ENCODE measurements at regions not wholly inside any gene's neighbourhood (a gene's known extent, or its start where the extent isn't known, plus 50 kb on each side); places are given as distances from the start of the nearest gene placed in this dataset.
"Not testable (repeated sequence)": the region's sequence is repeated elsewhere in the genome, so short reads cannot be mapped to it uniquely, and the experiment has no call there.

DNA sequence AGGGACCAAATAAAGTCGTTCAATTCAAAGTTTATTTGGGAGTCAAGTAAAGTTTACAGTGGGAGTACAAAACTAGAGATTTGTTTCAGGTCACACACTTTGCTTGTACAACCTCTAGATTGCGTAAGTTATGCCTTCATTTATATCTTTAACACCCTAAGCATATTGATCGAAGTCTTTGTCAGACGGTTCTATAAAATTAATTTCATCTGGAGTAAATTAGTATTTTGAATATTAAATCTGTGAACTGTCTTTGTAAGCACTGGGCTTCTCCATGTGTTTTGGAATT lies 119.7 kb downstream of the ACAA2 start:
- DNase-seq = no peak

DNA sequence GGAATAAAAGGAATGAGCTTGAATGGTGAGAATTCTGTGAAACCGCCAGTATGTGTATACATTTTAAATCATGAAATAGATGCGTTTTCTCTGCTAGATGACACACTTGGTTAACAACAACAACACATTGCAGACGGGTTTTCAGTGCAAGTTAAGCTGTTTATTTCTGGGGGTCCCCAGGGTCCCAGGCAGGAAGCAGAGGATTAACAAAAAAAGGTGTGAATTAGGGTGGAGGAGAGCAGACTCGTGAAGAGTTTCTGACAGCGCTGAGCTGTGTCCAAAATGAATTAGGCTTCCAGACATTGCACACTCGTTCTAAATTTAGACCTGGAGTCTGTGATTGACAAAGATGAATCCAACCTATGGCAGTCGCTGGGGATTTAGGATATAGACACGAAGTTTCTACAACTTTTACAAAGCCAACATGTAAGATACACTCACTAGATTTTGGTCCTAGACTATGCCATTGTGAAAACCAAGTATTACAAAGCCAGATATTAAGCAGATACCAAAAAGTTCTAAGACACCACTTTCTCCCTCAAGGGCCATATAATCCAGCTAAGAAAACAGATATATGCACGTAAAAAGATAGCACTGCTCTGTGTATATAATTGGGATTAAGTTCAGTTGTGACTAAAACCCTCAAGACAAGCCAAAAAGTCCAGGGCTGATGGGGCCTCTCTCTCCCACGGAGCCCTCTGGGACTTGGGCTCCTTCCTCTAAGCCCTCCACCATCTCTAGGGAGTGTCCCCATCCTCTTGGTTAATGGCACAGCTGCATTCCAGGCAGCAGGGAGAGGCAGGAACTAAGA lies 120.2 kb downstream of the ACAA2 start:
- no peak for DNase-seq

DNA sequence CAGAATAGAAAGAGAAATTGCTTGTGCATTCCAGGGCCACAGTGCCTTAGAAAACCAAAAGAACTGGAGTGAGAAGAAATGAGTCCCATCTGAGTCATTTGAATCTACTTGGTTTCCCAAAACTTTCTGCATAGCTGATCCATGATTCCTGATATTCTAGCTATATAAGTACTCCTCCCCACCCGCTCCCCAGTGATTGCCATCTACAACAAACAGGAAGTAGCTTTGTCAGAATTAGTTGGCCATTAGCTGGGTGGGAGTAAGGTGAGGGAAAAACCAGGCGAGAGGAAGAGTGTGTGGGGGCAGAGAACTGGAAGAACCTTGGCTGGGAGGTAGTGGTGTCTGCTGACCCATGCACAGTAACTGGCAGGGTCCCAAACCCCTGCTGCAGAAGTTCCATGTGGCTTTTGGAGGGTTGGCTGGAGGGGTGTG lies 122.1 kb downstream of the ACAA2 start:
- no peak for DNase-seq

DNA sequence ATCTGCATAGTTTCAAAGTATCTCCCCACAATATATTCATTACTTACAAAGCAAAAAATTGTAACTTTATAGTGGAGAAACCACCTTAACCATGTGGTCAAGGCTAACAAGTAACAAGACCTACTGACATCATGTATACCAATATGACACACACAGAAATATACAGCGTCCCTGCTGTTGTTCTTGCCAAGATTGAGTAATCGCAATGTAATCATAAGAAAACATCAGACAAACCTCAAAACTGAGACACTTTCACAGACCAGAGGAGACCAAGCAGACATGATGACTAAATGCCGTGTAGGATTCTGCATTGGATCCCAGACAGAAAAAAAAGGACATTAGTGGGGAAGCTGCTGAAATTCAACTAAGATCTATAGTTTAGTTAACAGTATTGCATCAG lies 123.0 kb downstream of the ACAA2 start:
- DNase-seq = no peak

DNA sequence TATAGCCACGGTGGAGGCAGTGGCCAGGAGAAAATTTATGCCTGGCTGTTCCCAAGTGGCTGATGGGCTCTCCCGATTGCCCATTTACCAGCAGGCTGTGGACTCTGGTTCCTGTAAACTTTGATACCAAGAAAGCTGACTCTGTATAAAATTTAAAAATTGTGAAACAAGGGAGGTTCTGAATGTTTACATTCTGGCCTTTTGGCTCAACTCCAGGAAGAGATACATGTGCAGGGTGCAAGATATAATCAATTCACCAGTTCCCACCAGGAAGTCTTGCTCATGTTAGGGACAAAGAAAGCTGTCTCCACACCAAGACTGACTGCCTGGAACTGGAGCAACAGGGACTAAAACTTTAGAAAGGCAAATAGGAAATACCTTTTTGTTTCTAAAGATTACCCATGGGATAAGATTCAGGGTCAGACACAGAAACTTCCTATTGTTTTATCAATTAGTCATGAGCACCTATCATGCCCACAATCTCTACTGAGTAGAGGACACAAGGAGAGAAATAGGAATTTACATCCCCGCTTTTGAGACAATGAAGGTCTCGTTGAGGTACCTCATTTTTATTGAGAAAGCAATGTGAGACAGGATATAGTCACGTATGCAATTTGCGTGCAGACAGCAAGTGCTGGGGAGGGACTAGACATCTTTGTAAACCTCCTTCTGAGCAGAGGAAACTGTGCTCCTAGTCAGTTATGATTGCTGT lies 123.5 kb downstream of the LIPG start:
- no peak for DNase-seq

DNA sequence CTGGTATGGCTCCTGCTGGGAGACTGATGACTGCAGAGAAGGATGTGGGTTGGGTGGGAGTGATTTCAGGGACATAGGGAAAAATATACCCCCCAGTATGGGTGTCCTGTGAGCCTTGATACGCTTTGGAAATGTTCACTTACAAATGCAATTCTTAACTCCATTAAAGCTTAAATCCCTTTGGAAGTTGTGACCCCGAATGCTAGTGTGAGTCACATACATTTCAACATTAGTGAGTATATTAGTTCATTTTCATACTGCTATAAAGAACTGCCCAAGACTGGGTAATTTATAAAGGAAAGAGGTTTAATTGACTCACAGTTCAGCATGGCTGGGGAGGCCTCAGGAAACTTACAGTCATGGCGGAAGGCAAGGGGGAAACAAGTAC lies 120.9 kb downstream of the LIPG start:
- DNase-seq = not testable (repeated sequence)

DNA sequence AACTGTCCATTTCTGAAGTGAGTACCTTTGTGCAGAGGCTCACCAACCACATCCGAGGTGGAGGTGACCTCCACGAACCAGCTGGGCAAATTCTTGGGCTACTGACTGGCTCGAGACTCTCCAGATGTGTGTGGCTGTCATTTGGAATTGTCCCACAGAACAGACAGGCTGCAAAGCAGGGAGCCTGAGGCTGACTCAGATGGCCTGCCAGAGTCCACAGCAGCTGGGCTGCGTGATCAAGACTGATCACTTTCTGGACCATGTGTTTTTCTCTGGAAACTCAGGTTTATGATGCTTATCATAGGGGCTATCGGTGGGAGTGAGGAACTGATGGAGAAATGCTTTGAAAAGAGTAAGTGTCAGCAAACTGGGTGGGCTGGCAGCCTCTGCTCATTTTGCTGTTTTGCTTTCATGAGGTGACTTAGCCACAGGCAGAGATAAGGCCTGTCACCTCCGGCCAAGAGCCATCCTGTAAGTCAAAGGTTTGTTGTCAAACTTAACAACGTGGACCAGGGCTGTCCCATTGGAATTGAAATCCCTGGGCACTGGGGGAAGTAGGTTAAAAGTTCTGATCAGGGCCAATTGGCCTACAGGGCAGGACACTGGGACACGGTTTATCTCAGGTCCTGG lies 120.4 kb downstream of the LIPG start:
- no peak for DNase-seq

DNA sequence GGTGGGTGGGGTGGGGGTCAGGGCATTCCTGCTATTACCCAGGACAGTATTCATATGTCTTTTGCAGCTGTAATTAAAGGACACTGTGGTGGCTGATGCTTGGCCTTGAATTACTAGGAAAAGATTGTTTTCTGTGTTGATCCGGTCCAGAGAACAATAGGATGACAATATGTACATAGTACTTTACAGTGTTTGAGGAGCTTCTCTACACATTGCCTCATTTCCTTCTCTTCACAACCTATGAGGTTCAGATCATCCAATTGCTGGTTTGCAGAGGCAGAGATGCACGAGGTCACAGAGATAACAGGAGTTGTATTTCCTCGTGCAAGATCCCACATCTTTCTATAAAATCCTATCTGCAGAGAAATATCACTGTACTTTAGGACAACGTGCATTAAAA lies 119.5 kb downstream of the LIPG start:
- no peak for DNase-seq

DNA sequence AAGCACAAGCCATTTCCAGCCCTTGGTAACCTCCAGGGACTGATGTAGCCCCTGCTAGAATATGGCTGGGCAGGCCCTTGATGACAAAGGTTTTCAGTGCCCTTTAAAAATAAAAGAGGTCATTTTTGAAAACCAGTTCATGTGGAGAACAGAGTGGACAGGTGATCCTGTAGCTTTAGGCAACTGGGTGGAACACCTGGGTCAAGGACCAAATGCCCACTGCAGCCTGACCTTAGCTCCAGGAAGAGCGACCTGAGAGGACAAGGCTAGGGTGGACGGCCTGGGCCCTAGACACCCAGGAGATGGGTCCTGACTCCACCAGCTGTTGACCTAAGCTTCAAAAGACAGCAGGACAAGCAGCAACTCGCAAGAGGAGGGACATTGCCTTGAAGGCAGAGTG lies 116.6 kb downstream of the LIPG start:
- no peak for DNase-seq

DNA sequence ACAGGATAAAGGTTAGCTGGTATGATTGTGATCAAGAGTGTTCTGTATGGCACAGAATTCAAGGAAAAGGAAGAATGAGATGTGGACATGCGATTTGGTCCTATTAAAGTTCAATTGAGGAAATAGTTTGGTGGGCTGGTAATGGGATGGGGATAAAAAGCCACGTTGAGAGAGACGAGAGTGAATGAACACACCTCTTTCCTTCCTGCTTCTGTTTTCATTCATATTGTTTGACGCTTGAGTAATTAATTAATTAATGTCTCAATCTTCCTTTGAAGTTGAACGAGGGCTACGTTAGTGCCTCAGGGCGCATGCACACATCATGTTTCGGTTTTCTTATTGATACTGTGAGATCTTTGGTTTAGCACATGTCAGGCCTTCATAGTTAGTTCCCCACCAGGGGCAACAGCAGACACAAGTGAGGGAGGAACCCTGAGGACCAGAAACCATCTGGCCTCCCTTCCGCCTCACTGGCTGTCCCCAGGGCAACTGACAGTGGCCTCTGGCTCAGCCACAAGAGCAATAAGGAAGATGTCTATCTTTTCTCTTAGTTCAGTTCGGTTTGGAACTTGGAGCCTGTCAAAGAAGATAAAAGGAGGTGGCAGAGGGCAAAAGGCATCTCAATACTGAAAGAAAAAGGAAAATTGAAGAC lies 116.0 kb downstream of the LIPG start:
- no peak for DNase-seq

DNA sequence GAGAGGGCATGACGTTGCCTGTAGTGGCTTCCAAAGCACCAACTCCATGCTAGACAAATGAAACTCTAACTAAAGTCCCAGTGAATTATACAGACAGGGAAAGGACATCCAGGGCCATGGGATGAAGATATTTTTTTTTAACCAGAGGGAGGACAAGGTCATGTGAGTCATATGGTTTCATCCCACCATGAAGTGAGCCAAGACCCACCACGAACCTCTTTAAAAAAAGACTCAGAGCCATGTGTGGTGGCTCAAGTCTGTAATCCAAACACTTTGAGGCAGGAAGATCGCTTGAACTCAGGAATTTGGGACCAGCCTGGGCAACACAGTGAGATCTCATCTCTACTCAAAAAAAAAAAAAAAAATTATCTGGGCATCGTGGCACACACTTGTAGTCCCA lies 115.2 kb downstream of the LIPG start:
- DNase-seq = no peak

DNA sequence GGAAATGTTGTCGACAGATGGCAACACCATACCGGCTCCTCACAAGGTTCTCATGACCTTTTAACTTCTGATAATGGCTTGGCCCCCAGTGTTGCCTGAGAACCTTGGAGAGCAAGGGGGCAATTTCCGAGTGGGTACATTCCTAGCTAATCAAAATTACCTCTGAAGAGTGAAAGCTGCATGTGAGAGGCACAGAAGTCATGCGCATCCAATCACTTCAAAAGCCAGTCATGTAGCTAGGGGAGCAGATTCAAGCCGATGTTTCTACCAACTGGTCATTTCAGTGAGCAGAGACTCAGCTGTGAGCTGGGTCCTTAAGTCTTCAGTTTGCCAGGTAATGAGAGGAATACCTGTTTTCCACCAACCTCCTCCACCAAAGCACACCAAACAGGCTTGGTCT lies 111.4 kb downstream of the LIPG start:
- no peak for DNase-seq

DNA sequence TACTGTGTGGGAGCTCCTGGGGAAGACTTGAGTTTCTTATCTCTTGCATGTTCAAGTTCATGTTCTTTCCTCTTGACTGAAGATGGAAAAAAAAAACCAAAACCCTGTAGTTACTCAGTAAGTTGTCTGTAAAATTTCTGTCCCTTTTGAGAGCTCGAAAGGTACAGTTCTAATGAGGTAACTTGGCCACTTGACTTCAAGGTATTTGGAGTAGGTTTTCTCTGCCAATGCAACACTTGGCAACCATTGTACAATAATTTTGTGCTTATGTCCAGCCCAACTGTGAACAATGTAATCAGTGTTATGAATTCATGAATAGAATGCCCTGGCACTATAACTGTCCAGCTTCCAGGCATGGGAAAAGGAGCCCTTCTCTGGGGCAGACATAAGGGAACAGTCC lies 111.0 kb downstream of the LIPG start:
- DNase-seq = no peak

DNA sequence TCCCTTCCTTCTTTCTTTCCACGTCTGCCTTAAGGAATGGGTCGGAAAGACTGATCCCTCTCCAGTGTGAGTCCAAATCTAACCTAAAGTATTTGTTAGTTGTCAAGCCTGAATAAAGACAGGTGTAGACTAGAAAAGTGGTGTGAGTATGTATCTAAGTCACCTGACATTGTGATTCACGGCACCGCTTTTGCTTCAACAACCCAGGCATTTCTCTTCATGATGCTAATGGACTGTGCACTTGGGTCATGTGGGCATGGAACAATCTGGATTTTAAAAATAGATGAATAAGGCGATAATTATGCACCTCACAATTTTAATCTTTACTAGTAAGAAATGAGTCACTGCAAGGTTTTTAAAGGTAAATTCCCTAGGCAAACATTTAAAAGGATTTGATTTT lies 107.5 kb downstream of the LIPG start:
- DNase-seq = no peak

DNA sequence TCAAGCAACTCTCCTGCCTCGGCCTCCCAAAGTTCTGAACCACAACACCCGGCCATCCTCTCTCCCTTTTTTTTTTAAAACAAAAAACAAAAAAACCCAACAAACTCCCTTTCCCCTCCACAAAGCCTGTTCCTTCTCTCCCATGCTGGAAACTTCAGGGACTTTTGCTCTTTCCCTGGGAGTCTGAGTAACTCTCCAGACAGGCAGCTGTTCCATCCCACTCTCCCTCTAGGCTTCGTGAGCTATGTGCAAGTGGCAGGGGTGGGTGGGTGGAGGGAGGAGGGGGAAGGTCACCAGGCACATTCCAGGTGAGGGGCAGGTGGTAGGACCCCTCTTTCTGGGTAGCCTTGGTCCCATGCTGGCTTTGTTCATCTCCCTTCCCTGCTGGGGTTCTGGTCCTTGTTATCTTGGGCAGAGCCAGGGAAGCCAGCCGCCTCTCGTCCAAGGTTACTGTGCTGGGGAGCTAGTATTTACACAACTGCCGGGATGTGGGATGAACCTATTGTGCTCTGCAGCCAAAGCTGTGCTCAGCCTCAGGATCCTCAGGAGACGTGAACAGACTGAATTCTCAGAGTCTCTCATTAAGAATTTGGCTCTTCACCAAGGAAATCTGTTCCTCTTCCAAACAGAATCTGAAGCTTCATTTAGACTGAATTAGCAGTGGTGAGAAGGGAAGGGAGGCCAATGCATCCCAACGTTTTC lies 106.9 kb downstream of the LIPG start:
- no peak for DNase-seq

DNA sequence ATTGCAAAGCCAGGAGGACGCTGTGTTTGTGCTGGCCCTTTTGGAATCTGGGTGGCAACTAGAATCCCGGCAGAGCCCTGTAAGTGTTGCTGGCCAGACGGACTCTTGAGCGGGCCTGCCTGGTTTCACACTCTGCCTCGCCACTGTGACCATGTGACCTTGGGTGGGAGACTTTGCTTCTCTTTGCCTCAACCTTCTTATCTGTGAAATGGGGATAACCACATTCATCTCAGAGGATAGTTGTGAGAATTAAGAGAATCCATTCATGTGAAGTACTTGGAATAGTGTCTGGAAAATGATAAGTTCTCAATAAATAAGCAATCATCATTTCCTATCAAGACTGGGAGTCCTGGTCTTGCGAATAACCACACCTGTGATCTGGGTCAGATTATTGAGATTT lies 105.6 kb downstream of the LIPG start:
- no peak for DNase-seq

DNA sequence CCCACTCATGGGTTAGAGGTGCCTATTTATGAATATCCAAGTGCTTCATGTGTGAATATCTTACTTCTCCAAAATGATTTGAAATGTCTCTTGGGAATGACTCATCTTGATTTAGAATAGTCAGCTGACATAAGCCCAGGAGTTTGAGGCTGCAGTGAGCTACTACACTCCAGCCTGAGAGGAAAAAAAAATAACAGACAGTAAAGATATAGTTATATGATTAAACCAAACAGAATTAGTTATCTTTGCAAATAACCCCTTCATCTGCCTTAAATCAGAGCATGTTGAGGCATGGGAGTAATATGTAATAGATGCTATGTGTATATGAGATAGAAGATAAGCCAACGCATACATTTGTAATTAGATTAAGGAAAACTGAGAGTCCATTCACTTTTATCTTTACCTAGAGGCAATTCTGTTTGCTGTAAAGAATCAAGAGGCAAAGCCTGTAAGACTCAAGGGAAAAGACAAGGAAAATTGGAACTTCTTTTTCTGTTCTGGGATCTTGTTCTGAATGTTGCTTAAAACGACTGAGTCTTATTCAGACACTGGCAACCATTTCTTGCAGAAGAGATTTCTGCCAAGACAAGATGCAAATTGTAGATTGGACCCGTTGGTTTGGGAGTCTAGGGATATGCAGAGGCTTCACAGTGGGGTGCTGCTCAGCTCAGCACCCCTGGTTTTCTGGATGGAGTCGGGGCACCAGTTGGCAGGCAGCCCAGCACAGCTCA lies 104.4 kb downstream of the LIPG start:
- no peak for DNase-seq

DNA sequence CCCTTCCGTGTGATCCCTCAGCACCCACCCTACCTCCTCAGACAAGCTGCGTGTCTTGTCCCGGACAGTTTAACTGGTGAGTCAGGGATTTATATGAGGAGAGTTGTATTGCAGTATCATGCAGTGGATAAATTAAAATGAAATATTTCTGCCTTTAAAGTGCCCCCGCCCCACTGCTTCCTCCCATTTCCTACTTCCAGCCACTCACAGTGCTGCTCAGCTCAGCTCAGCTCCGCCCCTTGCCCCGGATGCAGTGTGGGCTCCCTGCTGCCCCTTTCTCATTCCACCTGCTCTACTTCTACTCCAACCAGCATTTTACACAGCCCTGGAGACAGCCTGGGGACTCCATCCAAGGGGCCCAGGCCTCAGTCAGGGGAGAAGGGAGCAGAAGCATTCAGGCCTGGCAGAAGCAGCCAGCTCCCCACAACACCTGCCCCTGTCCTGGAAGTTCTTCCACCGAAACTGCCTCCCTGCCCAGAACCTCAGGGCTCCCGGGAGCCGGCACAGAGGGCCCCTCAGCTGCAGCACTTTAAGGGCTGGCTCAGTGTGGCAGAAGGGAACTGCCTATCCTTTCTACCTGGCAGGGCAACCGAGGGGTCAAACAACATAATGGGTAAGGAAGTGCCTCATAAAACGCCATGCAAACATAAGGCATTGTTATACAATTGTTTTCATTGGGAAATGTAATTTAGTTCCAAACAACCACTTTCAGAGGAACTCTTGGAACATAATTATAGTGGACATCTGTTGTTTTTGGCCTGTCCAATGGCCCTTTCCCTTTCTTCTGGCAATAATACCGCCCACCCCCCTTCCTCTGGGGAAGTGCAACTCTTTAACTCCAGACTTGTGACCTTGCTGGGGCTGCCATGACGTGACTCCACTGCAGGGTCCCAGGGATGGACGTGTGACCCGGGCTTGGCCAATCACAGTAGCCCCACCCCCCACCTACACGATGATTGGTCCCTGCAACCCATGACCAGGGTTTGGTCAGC lies 102.3 kb downstream of the LIPG start:
- no peak for DNase-seq

DNA sequence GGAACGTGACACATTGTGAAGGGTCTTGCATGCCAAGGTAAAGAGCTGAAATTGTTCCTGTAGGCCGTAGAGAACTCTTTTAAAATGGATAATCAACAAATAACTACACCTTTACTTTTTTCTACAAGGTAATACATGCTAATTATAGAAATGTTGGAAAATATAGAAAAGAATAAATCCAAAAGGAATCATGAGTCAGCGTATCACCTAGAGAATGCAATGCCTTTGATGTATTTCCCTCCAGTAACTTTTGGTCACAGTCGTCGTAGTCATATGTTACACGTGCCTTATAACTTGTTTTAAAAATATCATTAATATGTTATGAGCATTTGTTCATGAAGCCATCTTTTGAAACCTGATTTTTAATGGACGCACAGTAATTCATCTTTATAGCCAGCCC lies 100.6 kb downstream of the LIPG start:
- DNase-seq = no peak

DNA sequence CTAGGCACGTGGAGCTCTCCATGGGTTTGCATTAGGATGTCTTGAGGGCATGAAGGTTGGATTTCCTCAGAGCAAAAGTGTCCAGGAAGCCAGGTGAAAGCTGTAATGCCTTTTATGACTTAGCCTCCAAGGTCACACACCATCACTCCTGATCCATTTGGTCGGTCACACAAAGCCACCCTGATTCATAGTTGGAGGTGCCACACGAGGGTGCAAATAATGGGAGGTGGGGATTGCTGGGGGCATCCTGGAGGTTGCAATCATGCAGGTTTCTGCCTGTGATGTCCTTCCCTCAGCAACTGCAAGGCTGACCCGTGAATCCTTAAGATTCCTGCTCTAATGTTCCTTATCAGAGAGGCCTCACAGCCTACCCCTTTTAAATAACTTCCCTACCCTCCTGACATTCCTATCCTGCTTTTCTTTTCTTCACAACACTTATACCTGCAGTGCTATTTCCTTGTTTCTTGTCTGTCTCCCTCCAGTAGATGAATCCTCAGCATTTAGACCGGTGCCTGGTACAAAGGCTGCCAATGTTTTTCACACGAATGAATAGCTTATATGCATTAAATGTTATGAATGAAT lies 97.1 kb downstream of the LIPG start:
- DNase-seq = no peak
